ENCODE measurements at regions not wholly inside any gene's neighbourhood (a gene's known extent, or its start where the extent isn't known, plus 50 kb on each side); places are given as distances from the start of the nearest gene placed in this dataset.
"Not testable (repeated sequence)": the region's sequence is repeated elsewhere in the genome, so short reads cannot be mapped to it uniquely, and the experiment has no call there.

- H3K4me3 Mint-ChIP-seq: no peak overlapping the region
- no peaks in the 10 kb centered on the region for H3K36me3 Mint-ChIP-seq
- peaks cover 0 to 11% (median 4%) of the 10 kb centered on the region in 6 donors for H3K9me3 Mint-ChIP-seq
- no peak for DNase-seq
- H3K27me3 Mint-ChIP-seq (ENCODE audit: low read depth in 3 of 3): no peaks in the 10 kb centered on the region
- H3K4me1 Mint-ChIP-seq: no peaks in the 10 kb centered on the region
- no peak overlapping the region for H3K27ac Mint-ChIP-seq
Measured at GRCh38 chr1:163981500-163982030, 577.4 kb upstream of the PBX1 start.

- Mint-ChIP-seq H3K27me3 (ENCODE audit: low read depth in 3 of 3) (no peaks in the 10 kb centered on the region), H3K9me3 (peaks cover 0 to 4% (median under 1%) of the 10 kb centered on the region in 6 donors), H3K4me3 (no peak overlapping the region), H3K4me1 (no peaks in the 10 kb centered on the region), H3K27ac (no peak overlapping the region), H3K36me3 (no peaks in the 10 kb centered on the region)
- no peak for DNase-seq
Measured at GRCh38 chr1:163983097-163983496, 575.9 kb upstream of the PBX1 start.

GRCh38 chr1:163985700-163986099 lies 573.3 kb upstream of the PBX1 start:
- no peaks in the 10 kb centered on the region for H3K36me3 Mint-ChIP-seq
- H3K27me3 Mint-ChIP-seq (ENCODE audit: low read depth in 3 of 3): no peaks in the 10 kb centered on the region
- no peaks in the 10 kb centered on the region for H3K4me1 Mint-ChIP-seq
- H3K4me3 Mint-ChIP-seq: no peak overlapping the region
- H3K9me3 Mint-ChIP-seq: peaks cover 0 to 12% (median 1%) of the 10 kb centered on the region in 6 donors
- H3K27ac Mint-ChIP-seq: no peak overlapping the region
- no peak for DNase-seq

GRCh38 chr1:163999131-163999530 lies 559.9 kb upstream of the PBX1 start:
- H3K27ac Mint-ChIP-seq: no peak overlapping the region
- no peak overlapping the region for H3K4me3 Mint-ChIP-seq
- H3K27me3 Mint-ChIP-seq (ENCODE audit: low read depth in 3 of 3): peaks cover 0 to 1% (median 0%) of the 10 kb centered on the region in 3 donors
- DNase-seq: no peak
- peaks cover 6 to 44% (median 20%) of the 10 kb centered on the region in 6 donors for H3K9me3 Mint-ChIP-seq
- H3K36me3 Mint-ChIP-seq: no peaks in the 10 kb centered on the region
- no peaks in the 10 kb centered on the region for H3K4me1 Mint-ChIP-seq

GRCh38 chr1:164006186-164006585 lies 552.8 kb upstream of the PBX1 start:
- not testable (repeated sequence) for H3K4me3 Mint-ChIP-seq; H3K27me3 Mint-ChIP-seq (ENCODE audit: low read depth in 3 of 3); H3K36me3 Mint-ChIP-seq; DNase-seq; H3K4me1 Mint-ChIP-seq; H3K27ac Mint-ChIP-seq
- peaks cover 4 to 46% (median 17%) of the 10 kb centered on the region in 6 donors for H3K9me3 Mint-ChIP-seq

- Mint-ChIP-seq H3K9me3 (peaks cover 5 to 47% (median 19%) of the 10 kb centered on the region in 6 donors), H3K4me1 (no peaks in the 10 kb centered on the region)
- DNase-seq: no peak
Measured at GRCh38 chr1:164006621-164007020, 552.4 kb upstream of the PBX1 start.

GRCh38 chr1:164017239-164017638 lies 541.7 kb upstream of the PBX1 start:
- H3K27ac Mint-ChIP-seq: no peak overlapping the region
- no peaks in the 10 kb centered on the region for H3K4me1 Mint-ChIP-seq
- no peak overlapping the region for H3K4me3 Mint-ChIP-seq
- H3K9me3 Mint-ChIP-seq: peaks cover 10 to 29% (median 13%) of the 10 kb centered on the region in 6 donors
- DNase-seq: no peak
- H3K27me3 Mint-ChIP-seq (ENCODE audit: low read depth in 3 of 3): peaks cover 0 to 4% (median 0%) of the 10 kb centered on the region in 3 donors
- H3K36me3 Mint-ChIP-seq: no peaks in the 10 kb centered on the region

More at GRCh38 chr1:164006621-164007020, 552.4 kb upstream of the PBX1 start:
- no peaks in the 10 kb centered on the region for H3K27me3 Mint-ChIP-seq (ENCODE audit: low read depth in 3 of 3)
- peaks cover 0 to 6% (median 0%) of the 10 kb centered on the region in 3 donors for H3K36me3 Mint-ChIP-seq
- no peak overlapping the region for H3K27ac Mint-ChIP-seq
- H3K4me3 Mint-ChIP-seq: no peak overlapping the region

GRCh38 chr1:164020391-164020790 lies 538.6 kb upstream of the PBX1 start:
- H3K4me1 Mint-ChIP-seq: no peaks in the 10 kb centered on the region
- H3K27me3 Mint-ChIP-seq (ENCODE audit: low read depth in 3 of 3): peaks cover 0 to 2% (median 2%) of the 10 kb centered on the region in 3 donors
- DNase-seq: no peak
- H3K36me3 Mint-ChIP-seq: no peaks in the 10 kb centered on the region
- H3K4me3 Mint-ChIP-seq: no peak overlapping the region
- H3K9me3 Mint-ChIP-seq: peaks cover 10 to 17% (median 14%) of the 10 kb centered on the region in 6 donors
- no peak overlapping the region for H3K27ac Mint-ChIP-seq

- Mint-ChIP-seq H3K27ac (no peak overlapping the region), H3K27me3 (ENCODE audit: low read depth in 3 of 3) (peaks cover 0 to 2% (median 2%) of the 10 kb centered on the region in 3 donors), H3K9me3 (peaks cover 9 to 17% (median 11%) of the 10 kb centered on the region in 6 donors), H3K4me1 (no peaks in the 10 kb centered on the region), H3K36me3 (no peaks in the 10 kb centered on the region), H3K4me3 (no peak overlapping the region)
- no peak for DNase-seq
Measured at GRCh38 chr1:164021813-164022212, 537.2 kb upstream of the PBX1 start.

GRCh38 chr1:164033782-164034181 lies 525.2 kb upstream of the PBX1 start:
- Mint-ChIP-seq H3K27ac (no peak overlapping the region), H3K27me3 (ENCODE audit: low read depth in 3 of 3) (peaks cover 0 to 2% (median 0%) of the 10 kb centered on the region in 3 donors), H3K36me3 (no peaks in the 10 kb centered on the region), H3K4me1 (no peaks in the 10 kb centered on the region), H3K9me3 (peaks cover 6 to 31% (median 11%) of the 10 kb centered on the region in 6 donors), H3K4me3 (no peak overlapping the region)
- DNase-seq: no peak

GRCh38 chr1:164040754-164041153 lies 518.2 kb upstream of the PBX1 start:
- DNase-seq: no peak
- no peak overlapping the region for H3K4me3 Mint-ChIP-seq
- H3K36me3 Mint-ChIP-seq: no peaks in the 10 kb centered on the region
- H3K27me3 Mint-ChIP-seq (ENCODE audit: low read depth in 3 of 3): peaks cover 0 to 2% (median 0%) of the 10 kb centered on the region in 3 donors
- no peaks in the 10 kb centered on the region for H3K4me1 Mint-ChIP-seq
- H3K27ac Mint-ChIP-seq: no peak overlapping the region
- peaks cover 0 to 5% (median 2%) of the 10 kb centered on the region in 6 donors for H3K9me3 Mint-ChIP-seq

GRCh38 chr1:164051782-164052181 lies 507.2 kb upstream of the PBX1 start:
- Mint-ChIP-seq H3K27me3 (ENCODE audit: low read depth in 3 of 3) (peaks cover 0 to 3% (median 0%) of the 10 kb centered on the region in 3 donors), H3K27ac (no peak overlapping the region), H3K4me3 (no peak overlapping the region), H3K4me1 (no peaks in the 10 kb centered on the region), H3K9me3 (peaks cover 2 to 5% (median 4%) of the 10 kb centered on the region in 6 donors), H3K36me3 (no peaks in the 10 kb centered on the region)
- no peak for DNase-seq

- DNase-seq: no peak
- Mint-ChIP-seq H3K9me3 (peaks cover 2 to 5% (median 4%) of the 10 kb centered on the region in 6 donors), H3K27ac (no peak overlapping the region), H3K4me3 (no peak overlapping the region), H3K27me3 (ENCODE audit: low read depth in 3 of 3) (peaks cover 0 to 5% (median 0%) of the 10 kb centered on the region in 3 donors), H3K4me1 (no peaks in the 10 kb centered on the region), H3K36me3 (no peaks in the 10 kb centered on the region)
Measured at GRCh38 chr1:164054331-164054730, 504.7 kb upstream of the PBX1 start.

- H3K27me3 Mint-ChIP-seq (ENCODE audit: low read depth in 3 of 3): peaks cover 0 to 2% (median 0%) of the 10 kb centered on the region in 3 donors
- DNase-seq: no peak
- no peaks in the 10 kb centered on the region for H3K4me1 Mint-ChIP-seq
- peaks cover 2 to 10% (median 5%) of the 10 kb centered on the region in 6 donors for H3K9me3 Mint-ChIP-seq
- no peak overlapping the region for H3K4me3 Mint-ChIP-seq
- no peak overlapping the region for H3K27ac Mint-ChIP-seq
- no peaks in the 10 kb centered on the region for H3K36me3 Mint-ChIP-seq
Measured at GRCh38 chr1:164058198-164058597, 500.8 kb upstream of the PBX1 start.

GRCh38 chr1:164061528-164061927 lies 497.5 kb upstream of the PBX1 start:
- no peak for DNase-seq
- Mint-ChIP-seq H3K27me3 (ENCODE audit: low read depth in 3 of 3) (peaks cover 0 to 2% (median 0%) of the 10 kb centered on the region in 3 donors), H3K27ac (no peak overlapping the region), H3K4me1 (no peaks in the 10 kb centered on the region), H3K4me3 (no peak overlapping the region), H3K36me3 (no peaks in the 10 kb centered on the region), H3K9me3 (peaks cover 0 to 5% (median 0%) of the 10 kb centered on the region in 6 donors)

All from immature natural killer cell (primary cell).